OCI-LY7 (cell line): ENCODE measurements at regions not wholly inside any gene's neighbourhood (a gene's known extent, or its start where the extent isn't known, plus 50 kb on each side); places are given as distances from the start of the nearest gene placed in this dataset.

ENCODE experiments used
- BruUV-seq: library from RNA; stranded (reverse); fragments of 400-500 nt; replicated peaks from 2 replicates; lab custom pipeline; 2021; lab: Mats Ljungman, UMichigan
- CTCF ChIA-PET: fragments of 300-600 bp; sonication (Branson Sonifier 250); formaldehyde crosslinking; loops from one replicate; lab custom pipeline; 2022; ENCODE audit warnings: antibody characterized with exemption; ENCODE audit not compliant: unreplicated experiment; lab: Charles Lee
- POLR2A ChIA-PET: fragments of 300-600 bp; sonication (Branson Sonifier 250); formaldehyde crosslinking; loops from one replicate; lab custom pipeline; 2022; ENCODE audit warnings: antibody characterized with exemption; lab: Charles Lee
- DNase-seq: peaks from one replicate; pipeline ENCODE4 v3.0.0-alpha.2; 2015; ENCODE audit warnings: low spot score
- H2AFZ ChIP-seq: fragments of 200-600 bp; sonication (generic), shearing (Covaris generic); 2 replicates; pipeline ENCODE4 v1.6.1; 2014; ENCODE audit warnings: mild to moderate bottlenecking, antibody characterized with exemption, low read length, moderate library complexity
- H3K27ac ChIP-seq: fragments of 200-600 bp; sonication (generic); 2 replicates; pipeline ENCODE4 v1.5.1; 2014; ENCODE audit warnings: mixed run types, low read depth, mild to moderate bottlenecking, moderate library complexity, low read length, inconsistent platforms; ENCODE audit not compliant: poor library complexity, severe bottlenecking
- H3K36me3 ChIP-seq: fragments of 200-600 bp; sonication (generic); 2 replicates; pipeline ENCODE4 v1.6.1; 2014; ENCODE audit warnings: mild to moderate bottlenecking, antibody characterized with exemption, low read length, moderate library complexity, mixed read lengths; ENCODE audit not compliant: insufficient read depth
- H3K4me1 ChIP-seq: fragments of 200-600 bp; sonication (generic); 2 replicates; pipeline ENCODE4 v1.5.1; 2014; ENCODE audit warnings: mild to moderate bottlenecking, low read length; ENCODE audit not compliant: insufficient read depth, poor library complexity, severe bottlenecking
- H3K4me2 ChIP-seq: fragments of 200-600 bp; sonication (generic); 2 replicates; pipeline ENCODE4 v1.6.1; 2014; ENCODE audit warnings: mild to moderate bottlenecking, low read length
- H3K4me3 ChIP-seq: fragments of 200-600 bp; sonication (generic); 2 replicates; pipeline ENCODE4 v1.5.1; 2014; ENCODE audit warnings: mild to moderate bottlenecking, low read depth, low read length; ENCODE audit not compliant: poor library complexity, severe bottlenecking
- H3K79me2 ChIP-seq: fragments of 200-600 bp; sonication (generic); 2 replicates; pipeline ENCODE4 v1.6.1; 2016; ENCODE audit warnings: low read depth, mild to moderate bottlenecking, low read length, moderate library complexity, mixed read lengths; ENCODE audit not compliant: insufficient read depth
- H3K9me2 ChIP-seq: fragments of 200-600 bp; sonication (generic); 2 replicates; pipeline ENCODE4 v1.6.1; 2016; ENCODE audit warnings: mild to moderate bottlenecking, low read length, mixed read lengths; ENCODE audit not compliant: insufficient read depth
- H3K9me3 ChIP-seq: fragments of 200-600 bp; sonication (generic); 2 replicates; pipeline ENCODE4 v1.6.1; 2014; ENCODE audit warnings: mild to moderate bottlenecking, mixed run types, low read length, mixed read lengths
- H4K20me1 ChIP-seq: fragments of 200-600 bp; sonication (generic); 2 replicates; pipeline ENCODE4 v1.6.1; 2014; ENCODE audit warnings: mild to moderate bottlenecking, antibody characterized with exemption, low read length, moderate library complexity, mixed read lengths; ENCODE audit not compliant: insufficient read depth
- CTCF ChIP-seq: fragments of 200-600 bp; sonication (generic); conservative IDR thresholded peaks from 2 replicates; pipeline ENCODE4 v1.5.1; 2014; ENCODE audit warnings: mild to moderate bottlenecking, antibody characterized with exemption, low read length, moderate library complexity, mixed read lengths
- EZH2phosphoT487 ChIP-seq: fragments of 200-600 bp; sonication (generic); IDR thresholded peaks from 2 replicates; pipeline ENCODE4 v1.6.1; 2018; ENCODE audit warnings: low read depth, borderline replicate concordance, mild to moderate bottlenecking, mixed run types, antibody characterized with exemption, low read length, moderate library complexity, mixed read lengths
- intact Hi-C: fragments of 100-400 bp; cut with micrococcal nuclease; formaldehyde crosslinking; loops from one replicate; pipeline ENCODE4 v1.10.0; 2022; ENCODE audit not compliant: unreplicated experiment

- H3K27ac ChIP-seq: no peak overlapping the region
- intact Hi-C loops: no loop called here
- DNase-seq: no peak
- peaks cover 11% of the 10 kb centered on the region; the same call in 1 of the 2 replicates for H3K9me3 ChIP-seq
- no peak overlapping the region for H2AFZ ChIP-seq
- POLR2A ChIA-PET: interaction anchor here (0.5 kb wide), 1 partner anchor 609 kb away, joined by 3 read pairs; no protein-coding TSS in a partner anchor
- H3K36me3 ChIP-seq: no peaks in the 10 kb centered on the region
- no peaks in the 10 kb centered on the region for H3K79me2 ChIP-seq
- no peak overlapping the region for H3K4me3 ChIP-seq
- CTCF ChIA-PET: no interaction called here
- no peak overlapping the region for H3K4me2 ChIP-seq
- peaks cover under 1% of the 10 kb centered on the region for H3K4me1 ChIP-seq
- TF ChIP-seq CTCF (no peak), EZH2phosphoT487 (no peak)
- no peaks in the 10 kb centered on the region for H4K20me1 ChIP-seq
- BruUV-seq: no TSS peak
- no peaks in the 10 kb centered on the region for H3K9me2 ChIP-seq
These were observed 260.8 kb upstream of the TNRC6C start for GRCh38 chr17:77697480-77698400.

DNA sequence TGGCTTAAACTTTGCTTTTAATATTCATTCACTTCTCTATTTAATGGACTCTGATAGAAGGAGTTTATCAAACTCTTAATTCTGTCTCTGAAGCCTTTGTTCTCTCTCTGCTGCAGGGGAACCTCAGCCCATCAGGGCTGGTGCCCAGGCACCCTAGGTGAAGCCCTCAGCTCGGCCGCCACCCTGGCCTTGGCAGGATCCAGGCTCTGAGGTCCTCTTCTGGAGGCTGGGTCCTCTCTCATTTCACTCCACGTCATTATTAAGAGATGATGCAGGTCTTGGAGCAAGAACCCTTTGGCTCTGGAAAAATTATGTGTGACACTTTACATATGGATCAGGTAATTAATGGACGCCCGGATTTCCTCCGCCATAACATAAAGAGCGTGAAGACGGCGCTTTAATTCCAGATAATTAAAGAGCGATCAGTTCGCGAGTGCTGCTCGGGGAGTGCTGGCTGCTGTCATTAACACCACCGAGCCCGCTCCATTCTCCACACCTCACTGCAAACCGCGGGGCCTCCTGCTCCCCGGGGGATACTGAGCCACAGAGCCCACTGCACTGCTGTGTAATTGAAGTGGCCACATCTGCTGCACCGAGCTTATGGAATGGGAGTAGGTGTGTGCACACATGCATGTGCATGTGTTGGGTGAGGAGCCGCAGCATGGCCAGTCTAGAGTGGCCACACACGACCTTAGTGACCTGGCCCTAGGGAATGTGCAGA lies 259.4 kb upstream of the TNRC6C start:
- Histone ChIP-seq H3K4me3 (no peak overlapping the region), H2AFZ (no peak overlapping the region), H3K4me1 (no peaks in the 10 kb centered on the region), H3K27ac (no peak overlapping the region), H4K20me1 (no peaks in the 10 kb centered on the region), H3K9me3 (peaks cover 23% of the 10 kb centered on the region), H3K36me3 (no peaks in the 10 kb centered on the region), H3K4me2 (no peak overlapping the region), H3K9me2 (no peaks in the 10 kb centered on the region), H3K79me2 (no peaks in the 10 kb centered on the region)
- CTCF ChIA-PET: interaction anchor here (0.7 kb wide), 1 partner anchor 22 kb away, joined by 3 read pairs; no protein-coding TSS in a partner anchor
- POLR2A ChIA-PET: interaction anchor here (0.7 kb wide), 1 partner anchor 235 kb away, joined by 3 read pairs; no protein-coding TSS in a partner anchor
- no peak for TF ChIP-seq CTCF
- TF ChIP-seq EZH2phosphoT487: no peak
- intact Hi-C loops: no loop called here
- no peak for DNase-seq
- no TSS peak for BruUV-seq
